K562 (cell line): ENCODE measurements at regions not wholly inside any gene's neighbourhood (a gene's known extent, or its start where the extent isn't known, plus 50 kb on each side); places are given as distances from the start of the nearest gene placed in this dataset.
A peak's percentile ranks its signal among the peaks of the same experiment; 100 is the strongest.

Source experiments
- ATAC-seq: fragments of 200-7000 bp; cut with Tn5 transposase; 3 replicates; pipeline ENCODE4 v1.9.1; 2020; ENCODE audit warnings: moderate library complexity
- BruUV-seq: library from RNA; stranded (reverse); fragments of 400-500 nt; replicated peaks from 2 replicates; lab custom pipeline; 2021; lab: Mats Ljungman, UMichigan
- CTCF ChIA-PET: fragments of 300-600 bp; formaldehyde crosslinking; extraction: SDS; loops from one replicate; lab custom pipeline; 2021; ENCODE audit warnings: low intra/inter-chr PET ratio; lab: Yijun Ruan, JAX
- POLR2A ChIA-PET: fragments of 300-600, 350-650 bp; sonication (Branson Sonifier 250); formaldehyde crosslinking; extraction: SDS; loops from one replicate; lab custom pipeline; 2021; ENCODE audit warnings: antibody characterized with exemption, inconsistent platforms; lab: Yijun Ruan, JAX
- DNase-seq, 4 experiments: peaks; one replicate each; pipeline versions ENCODE4 v3.0.0 to v3.0.0-alpha.2; 2011 to 2018; ENCODE audit warnings: low spot score in 3 of 4, mixed read lengths in 3 of 4; ENCODE audit errors: extremely low read depth in 1 of 4
- FAIRE-seq: peaks from 2 replicates; lab custom pipeline; 2011; peaks lifted over from hg19 to GRCh38; lab: Jason Lieb, UNC
- H2AFZ ChIP-seq: 2 replicates; pipeline ENCODE4 v1.6.0; 2011; ENCODE audit warnings: low read depth, low read length, control low read depth, inconsistent platforms
- H3K27ac ChIP-seq: fragments of 200-600 bp; 3 replicates; pipeline ENCODE4 v1.8.0; 2011; ENCODE audit warnings: low read depth, mild to moderate bottlenecking, control low read depth, inconsistent platforms, low read length, moderate library complexity, mixed read lengths; ENCODE audit errors: extremely low read depth
- H3K27me3 ChIP-seq, 2 experiments: fragments of 300-600 bp in 1 of 2; 2 replicates in 1 of 2; 3 replicates in 1 of 2; pipeline versions ENCODE4 v1.6.0 to v1.8.0; 2011; ENCODE audit warnings: inconsistent platforms in 2 of 2, low read length in 2 of 2, mild to moderate bottlenecking in 1 of 2, mixed read lengths in 1 of 2, moderate library complexity in 1 of 2; ENCODE audit not compliant: control insufficient read depth in 2 of 2, insufficient read depth in 2 of 2
- H3K36me3 ChIP-seq: fragments of 300-600 bp; 3 replicates; pipeline ENCODE4 v1.8.0; 2011; ENCODE audit warnings: mild to moderate bottlenecking, low read length, inconsistent platforms; ENCODE audit not compliant: control insufficient read depth, insufficient read depth
- H3K4me1 ChIP-seq, 2 experiments: fragments of 200-600 bp in 1 of 2; replicated peaks in 1 of 2; 2 replicates in 1 of 2; 3 replicates in 1 of 2; pipeline versions ENCODE4 v1.5.1 to v1.8.0; 2011; ENCODE audit warnings: inconsistent platforms in 2 of 2, low read length in 2 of 2, mild to moderate bottlenecking in 1 of 2, mixed read lengths in 1 of 2, moderate library complexity in 1 of 2; ENCODE audit not compliant: control insufficient read depth in 2 of 2, insufficient read depth in 2 of 2
- H3K4me2 ChIP-seq: 2 replicates; pipeline ENCODE4 v1.6.1; 2011; ENCODE audit warnings: low read length, control low read depth, inconsistent platforms, mixed read lengths; ENCODE audit not compliant: insufficient read depth
- H3K4me3 ChIP-seq: fragments of 200-600 bp; sonication (generic), shearing (Covaris generic); 2 replicates; pipeline ENCODE4 v1.5.1; 2016; ENCODE audit warnings: control low read depth, inconsistent platforms
- H3K79me2 ChIP-seq: fragments of 200-600 bp; 3 replicates; pipeline ENCODE4 v1.8.0; 2011; ENCODE audit warnings: low read length, inconsistent platforms; ENCODE audit not compliant: control insufficient read depth, insufficient read depth
- H3K9ac ChIP-seq, 2 experiments: 2 replicates each; pipeline versions ENCODE4 v1.6.0 to v1.6.1; 2011; ENCODE audit warnings: low read depth in 2 of 2, low read length in 2 of 2, control low read depth in 1 of 2, inconsistent platforms in 1 of 2, mild to moderate bottlenecking in 1 of 2, mixed read lengths in 1 of 2; ENCODE audit not compliant: insufficient read depth in 1 of 2
- H3K9me1 ChIP-seq: one replicate; pipeline ENCODE4 v1.6.0; 2011; ENCODE audit warnings: inconsistent platforms, mild to moderate bottlenecking, low read length, moderate library complexity; ENCODE audit not compliant: control insufficient read depth, insufficient read depth
- H3K9me3 ChIP-seq: replicated peaks from 2 replicates; pipeline ENCODE4 v1.5.1; 2011; ENCODE audit warnings: low read depth, low read length, inconsistent platforms; ENCODE audit not compliant: control insufficient read depth, insufficient read depth
- H4K20me1 ChIP-seq: replicated peaks from 2 replicates; pipeline ENCODE4 v1.6.1; 2011; ENCODE audit warnings: low read length, inconsistent platforms, mixed read lengths; ENCODE audit not compliant: control insufficient read depth, insufficient read depth
- ARNT ChIP-seq, 2 experiments: fragments of 450-650 bp; IDR thresholded peaks; 2 replicates each; pipeline ENCODE4 v1.6.1; 2016; ENCODE audit warnings: mild to moderate bottlenecking in 1 of 2
- EHMT2 ChIP-seq: fragments of 450-650 bp; IDR thresholded peaks from 2 replicates; pipeline ENCODE4 v1.6.1; 2018; ENCODE audit warnings: antibody characterized with exemption
- EP300 ChIP-seq: IDR thresholded peaks from 2 replicates; pipeline ENCODE4 v1.6.1; 2012; ENCODE audit warnings: low read length, improper control_type of control experiment
- ETS2 ChIP-seq: IDR thresholded peaks from 2 replicates; pipeline ENCODE4 v1.6.1; 2016; ENCODE audit warnings: borderline replicate concordance, missing genetic modification characterization, mild to moderate bottlenecking, moderate library complexity, missing compliant biosample characterization; ENCODE audit not compliant: poor library complexity, severe bottlenecking
- HMGN3 ChIP-seq: IDR thresholded peaks from 2 replicates; pipeline ENCODE4 v1.6.1; 2011; ENCODE audit warnings: borderline replicate concordance, low read depth, mild to moderate bottlenecking, mixed read lengths, low read length; ENCODE audit not compliant: insufficient read length; ENCODE audit errors: extremely low read depth
- KLF16 ChIP-seq: IDR thresholded peaks from 2 replicates; pipeline ENCODE4 v1.6.1; 2016; ENCODE audit warnings: antibody characterized with exemption
- MBD1 ChIP-seq: fragments of 250-450 bp; sonication (Bioruptor Pico); IDR thresholded peaks from 2 replicates; pipeline ENCODE4 v1.8.0; 2022; ENCODE audit warnings: inconsistent platforms
- NEUROD1 ChIP-seq: fragments of 150-350 bp; IDR thresholded peaks from 2 replicates; pipeline ENCODE4 v1.6.1; 2014; ENCODE audit warnings: borderline replicate concordance, low read length, low read depth; ENCODE audit not compliant: partially characterized antibody
- RUNX1 ChIP-seq: sonication (generic); IDR thresholded peaks from 2 replicates; pipeline ENCODE4 v1.6.1; 2016; ENCODE audit warnings: antibody characterized with exemption, low read depth
- XRCC3 ChIP-seq: fragments of 450-650 bp; IDR thresholded peaks from 2 replicates; pipeline ENCODE4 v1.6.1; 2017; ENCODE audit warnings: mild to moderate bottlenecking, moderate library complexity
- XRCC4 ChIP-seq: IDR thresholded peaks from one replicate; pipeline ENCODE4 v1.6.1; 2011; ENCODE audit not compliant: insufficient read depth, insufficient read length; ENCODE audit errors: extremely low read depth
- ZNF124 ChIP-seq: sonication (generic); formaldehyde crosslinking; IDR thresholded peaks from 2 replicates; pipeline ENCODE4 v1.8.1; 2022; ENCODE audit warnings: missing genetic modification reagents
- ZNF184 ChIP-seq: sonication (generic); formaldehyde crosslinking; IDR thresholded peaks from 2 replicates; pipeline ENCODE4 v1.5.0; 2020; ENCODE audit warnings: missing genetic modification reagents
- ZNF589 ChIP-seq: fragments of 200-800 bp; sonication (Bioruptor generic); IDR thresholded peaks from 2 replicates; pipeline ENCODE4 v1.6.1; 2016; ENCODE audit warnings: low read depth, missing genetic modification characterization, missing compliant biosample characterization
- ZNF655 ChIP-seq: fragments of 250-450 bp; sonication (Bioruptor Pico); IDR thresholded peaks from 2 replicates; pipeline ENCODE4 v1.5.0; 2021
- ZZZ3 ChIP-seq: fragments of 450-650 bp; IDR thresholded peaks from 2 replicates; pipeline ENCODE4 v1.6.1; 2016; ENCODE audit warnings: antibody characterized with exemption, mild to moderate bottlenecking, moderate library complexity
- WGBS: fragments of 100-300 bp; shearing (Covaris generic); methylation state at CpG from one replicate; pipeline ENCODE4 v1.1.6; 2016; ENCODE audit warnings: low coverage, mixed read lengths; ENCODE audit not compliant: insufficient coverage; ENCODE audit errors: missing lambda C conversion rate; 5-methylcytosine and 5-hydroxymethylcytosine counted together
- in situ Hi-C: fragments of 300-500 bp; cut with MboI; formaldehyde crosslinking; loops from 4 replicates; pipeline ENCODE4 v1.15.0; 2018; ENCODE audit warnings: inconsistent platforms, mixed read lengths
- intact Hi-C: fragments of 100-400 bp; cut with micrococcal nuclease; formaldehyde crosslinking; loops from 2 replicates; pipeline ENCODE4 v1.14.2; 2022

GRCh38 chr5:3811116-3811515, 215.5 kb downstream of the IRX1 start:
- no peak for FAIRE-seq
- H3K4me1 ChIP-seq = no peaks in the 10 kb centered on the region
- no peaks in the 10 kb centered on the region; a peak in 1 of 5 replicates for H3K27me3 ChIP-seq
- no peak overlapping the region for H3K4me3 ChIP-seq
- ChIA-PET POLR2A (interaction anchor here (0.7 kb wide), 1 partner anchor 38 kb away, joined by 3 read pairs; no protein-coding TSS in a partner anchor), CTCF (no interaction called here)
- no peaks in the 10 kb centered on the region for H3K9me1 ChIP-seq
- H3K79me2 ChIP-seq = no peaks in the 10 kb centered on the region
- no peak overlapping the region for H3K27ac ChIP-seq
- no peaks in the 10 kb centered on the region for H3K9me3 ChIP-seq
- H3K36me3 ChIP-seq = no peaks in the 10 kb centered on the region
- ATAC-seq = no peak
- H3K9ac ChIP-seq = no peak overlapping the region
- BruUV-seq = no TSS peak
- in situ Hi-C loops (no loop called here), intact Hi-C loops (no loop called here)
- H4K20me1 ChIP-seq = no peaks in the 10 kb centered on the region
- TF ChIP-seq EHMT2 = no peak
- no peak for TF ChIP-seq ZNF124 (CRISPR knock-in tag)
- no peak for TF ChIP-seq ARNT (IDR thresholded peaks at IDR 0.05)
- TF ChIP-seq ZNF655 (CRISPR knock-in tag) = no peak
- DNase-seq = no peak
- WGBS = 0% methylated on average over 1 of the region's 1 CpG
- no peak overlapping the region for H3K4me2 ChIP-seq
- H2AFZ ChIP-seq = no peak overlapping the region

- Histone ChIP-seq H3K9ac (no peak overlapping the region), H3K4me2 (no peak overlapping the region), H3K4me3 (no peak overlapping the region), H3K27ac (no peak overlapping the region), H3K27me3 (no peaks in the 10 kb centered on the region; a peak in 1 of 5 replicates), H3K36me3 (no peaks in the 10 kb centered on the region), H3K79me2 (no peaks in the 10 kb centered on the region), H2AFZ (peak overlapping the region; percentile 30; the same call in 1 of the 2 replicates), H3K9me1 (no peaks in the 10 kb centered on the region), H3K4me1 (no peaks in the 10 kb centered on the region), H4K20me1 (no peaks in the 10 kb centered on the region), H3K9me3 (no peaks in the 10 kb centered on the region)
- in situ Hi-C loops (no loop called here), intact Hi-C loops (no loop called here)
- ATAC-seq (no peak), DNase-seq (no peak), FAIRE-seq (no peak)
- BruUV-seq = no TSS peak
- ChIA-PET POLR2A (no interaction called here), CTCF (no interaction called here)
- 2% methylated on average over 6 of the region's 6 CpGs for WGBS
- TF ChIP-seq ZZZ3 = no peak
- no peak for TF ChIP-seq KLF16
- no peak for TF ChIP-seq EP300
- no peak for TF ChIP-seq ZNF184 (CRISPR knock-in tag)
- TF ChIP-seq ZNF589 (CRISPR knock-in tag) = no peak
- TF ChIP-seq XRCC3 = no peak
- TF ChIP-seq MBD1 = no peak
- TF ChIP-seq ETS2 (tag) = no peak
- no peak for TF ChIP-seq HMGN3
- TF ChIP-seq NEUROD1 = no peak
- TF ChIP-seq XRCC4 = no peak
- no peak for TF ChIP-seq RUNX1
These were observed 223.0 kb downstream of the IRX1 start for GRCh38 chr5:3818624-3819023.
